Frontal cortex (tissue), 3 donors: ENCODE measurements at regions not wholly inside any gene's neighbourhood (a gene's known extent, or its start where the extent isn't known, plus 50 kb on each side); places are given as distances from the start of the nearest gene placed in this dataset.

ENCODE experiments used
- DNase-seq, 2 donors: peaks; one replicate each; pipeline ENCODE4 v3.0.0; 2012; ENCODE audit warnings: low spot score in 2 of 2
- FAIRE-seq: peaks from 2 replicates; lab custom pipeline; 2012; peaks lifted over from hg19 to GRCh38; lab: Jason Lieb, UNC
- donor health status: control.
- donor health status: control.
- donor health status: control.

DNA sequence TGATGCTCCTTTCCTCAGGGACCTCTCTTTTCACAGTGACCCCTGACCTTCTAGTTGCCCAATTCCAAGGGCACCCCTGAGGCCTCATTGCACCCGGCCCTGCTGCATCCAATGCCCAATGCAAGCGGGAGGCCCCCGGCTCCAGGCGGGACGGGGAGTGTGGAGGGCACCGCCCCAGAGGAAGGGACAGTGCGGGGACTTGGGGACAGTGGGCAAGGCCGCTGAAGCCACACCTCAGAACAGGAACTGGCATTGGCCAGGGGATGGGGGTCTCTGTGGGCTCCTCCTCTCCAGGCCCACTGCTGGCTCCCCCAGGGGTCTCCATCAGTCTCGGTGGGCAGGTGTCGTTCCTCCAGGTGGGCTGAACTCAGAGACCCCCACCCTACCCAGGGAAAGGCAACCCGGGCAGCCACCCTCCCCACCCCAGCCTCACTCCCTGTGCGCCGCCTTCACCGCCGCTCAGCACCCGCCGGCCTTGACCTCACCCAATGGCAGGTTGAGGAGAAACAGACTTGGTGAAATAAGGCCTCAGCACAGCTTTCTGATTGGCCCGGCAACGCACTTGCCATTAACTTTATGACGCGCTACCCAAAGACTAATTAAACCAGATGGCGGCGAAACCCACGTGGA is 1312.0 kb downstream of the BRD1 start:
- FAIRE-seq (no peak), DNase-seq (no peak)

DNA sequence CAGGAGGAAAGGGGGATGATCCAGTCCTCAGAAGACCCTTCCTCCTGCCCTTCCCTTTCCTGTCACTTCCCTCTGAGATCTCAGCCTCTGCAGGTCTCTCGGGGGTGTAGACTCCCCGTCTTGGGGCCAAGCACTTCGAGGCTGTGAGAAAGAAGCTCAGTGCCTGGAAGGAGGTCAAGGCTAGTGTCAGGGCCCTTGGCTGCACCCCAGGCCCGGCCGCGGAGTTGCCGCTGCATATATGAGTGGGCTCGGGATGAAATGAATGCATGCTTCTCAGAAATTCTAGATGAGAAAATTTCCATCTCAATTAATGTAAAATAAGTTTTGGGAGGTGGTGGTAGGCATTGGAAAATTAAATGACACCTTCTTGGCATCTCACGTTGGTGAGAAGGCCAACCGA is 1313.7 kb downstream of the BRD1 start:
- no peak for DNase-seq
- FAIRE-seq = no peak

DNA sequence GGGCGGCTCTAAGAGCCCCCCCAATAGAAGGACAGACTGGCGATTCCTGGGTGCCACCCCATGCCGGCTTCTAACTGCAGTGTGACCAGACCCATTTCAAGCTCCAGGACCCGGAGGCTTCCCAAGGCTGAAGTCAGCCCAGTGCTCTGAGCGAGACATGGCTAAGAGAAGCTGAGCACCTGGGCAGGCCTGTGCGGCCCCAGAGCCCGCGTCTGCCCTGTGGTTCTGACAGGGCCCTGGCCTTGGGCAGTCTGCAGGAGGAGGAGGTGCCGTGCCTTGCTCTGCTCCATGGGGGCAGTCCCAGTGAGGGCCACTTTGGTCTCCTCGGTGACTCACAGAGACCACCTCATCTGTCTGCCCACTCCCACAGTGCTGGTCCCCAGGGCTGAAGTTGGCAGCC is 1314.2 kb downstream of the BRD1 start:
- DNase-seq (no peak), FAIRE-seq (no peak)

DNA sequence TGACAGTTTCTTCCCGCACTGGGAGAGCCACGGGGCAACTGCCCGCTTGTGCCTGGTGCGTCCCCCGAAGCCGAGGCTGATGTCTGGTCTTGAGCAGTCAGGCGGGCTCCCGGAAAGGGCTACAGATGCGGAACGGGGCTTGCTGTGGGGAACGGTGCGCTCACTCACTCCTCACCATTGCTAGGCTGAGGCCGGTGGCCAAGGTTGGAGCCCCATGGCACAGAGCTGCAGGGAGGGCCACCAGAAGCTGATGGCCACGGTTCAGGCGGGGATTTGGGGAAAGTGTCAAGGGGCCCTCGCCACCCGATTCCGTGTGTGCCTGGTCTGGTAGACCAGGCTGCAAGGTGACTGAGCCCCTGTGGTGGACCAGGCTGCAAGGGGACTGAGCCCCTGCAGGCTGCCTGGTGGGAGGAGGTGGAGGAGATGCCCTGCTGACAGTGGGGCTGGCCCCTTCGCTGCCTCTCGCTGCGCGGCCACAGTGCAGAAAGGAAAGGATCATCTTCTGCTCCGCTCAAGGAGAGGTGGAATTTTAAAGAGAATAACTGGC is 1315.8 kb downstream of the BRD1 start:
- FAIRE-seq = no peak
- no peak for DNase-seq

DNA sequence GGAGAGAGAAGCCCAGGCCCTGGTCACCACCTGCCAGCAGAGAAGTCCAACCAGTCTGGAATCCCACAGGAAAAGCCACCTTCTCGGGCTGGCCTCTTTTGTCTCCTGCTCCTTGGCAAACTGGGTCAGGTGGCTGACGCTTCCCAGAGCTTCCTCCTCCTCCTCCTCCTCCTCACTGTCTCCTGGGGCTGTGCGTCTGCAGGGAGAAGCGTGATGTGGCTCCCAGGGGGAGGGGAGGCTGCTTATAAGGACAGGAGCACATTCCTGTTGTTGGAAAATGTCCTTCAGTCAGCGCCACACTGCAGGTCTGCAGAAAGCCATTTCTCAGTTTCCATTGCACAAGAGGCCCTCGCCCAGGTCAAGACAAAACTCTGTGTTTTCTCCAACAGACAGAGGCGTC is 1316.5 kb downstream of the BRD1 start:
- FAIRE-seq (no peak), DNase-seq (no peak)

DNA sequence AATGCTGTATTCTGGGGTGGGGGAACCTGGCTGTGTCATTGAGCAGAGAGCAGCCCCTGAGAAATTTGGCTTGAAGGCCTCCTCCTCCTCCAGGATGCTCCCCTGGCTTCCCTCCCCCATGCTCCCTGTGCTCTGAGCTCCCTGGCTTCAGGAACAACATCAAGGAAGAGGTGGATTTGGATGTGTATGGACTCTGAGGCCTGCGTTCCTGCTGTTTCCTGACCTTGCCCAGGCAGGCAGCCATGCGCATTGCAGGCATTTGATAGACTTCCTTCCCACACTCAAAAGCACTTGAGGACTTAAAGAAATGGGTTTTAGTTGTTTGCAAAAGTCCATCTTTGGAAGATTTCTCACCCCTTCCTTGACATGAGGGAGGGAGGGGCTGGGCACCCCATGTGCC is 1317.1 kb downstream of the BRD1 start:
- DNase-seq (no peak), FAIRE-seq (no peak)

DNA sequence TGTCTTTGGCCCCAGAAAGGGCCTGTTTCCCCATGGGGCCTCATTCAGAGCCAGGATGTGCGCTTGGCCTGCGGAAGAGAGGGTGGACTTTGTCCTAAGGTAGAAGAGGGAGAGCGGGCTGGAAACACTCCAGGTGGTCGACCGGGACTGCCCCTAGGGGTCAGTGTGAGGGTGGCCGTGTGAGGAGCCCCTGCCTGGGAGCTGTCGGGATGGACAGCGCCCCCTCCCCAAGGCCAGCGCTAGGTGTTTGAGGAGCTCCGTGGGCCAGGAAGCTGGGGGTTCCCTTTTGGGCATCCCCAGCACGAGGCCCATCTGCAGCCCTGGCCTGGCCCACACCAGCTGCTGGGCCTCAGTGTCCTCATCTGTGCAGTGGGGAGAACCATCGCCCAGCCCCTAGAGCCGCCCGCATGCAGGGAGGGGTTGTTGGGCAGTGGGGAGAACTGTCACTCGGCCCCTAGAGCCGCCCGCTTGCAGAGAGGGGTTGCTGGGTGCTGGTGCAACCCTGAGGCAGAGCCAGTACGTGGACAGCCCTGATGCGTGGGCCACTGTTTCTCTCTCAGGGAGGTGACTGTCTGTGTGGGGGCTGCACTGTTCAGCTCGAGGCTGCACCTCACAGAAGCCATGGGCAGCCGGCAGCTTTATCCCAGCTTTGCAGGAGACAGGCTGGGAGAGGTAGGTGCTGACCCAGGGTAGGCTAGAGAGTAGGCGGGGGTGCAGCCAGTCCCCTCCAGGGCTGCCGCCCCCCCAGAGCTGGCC is 1319.9 kb downstream of the BRD1 start:
- no peak for DNase-seq
- FAIRE-seq = no peak

DNA sequence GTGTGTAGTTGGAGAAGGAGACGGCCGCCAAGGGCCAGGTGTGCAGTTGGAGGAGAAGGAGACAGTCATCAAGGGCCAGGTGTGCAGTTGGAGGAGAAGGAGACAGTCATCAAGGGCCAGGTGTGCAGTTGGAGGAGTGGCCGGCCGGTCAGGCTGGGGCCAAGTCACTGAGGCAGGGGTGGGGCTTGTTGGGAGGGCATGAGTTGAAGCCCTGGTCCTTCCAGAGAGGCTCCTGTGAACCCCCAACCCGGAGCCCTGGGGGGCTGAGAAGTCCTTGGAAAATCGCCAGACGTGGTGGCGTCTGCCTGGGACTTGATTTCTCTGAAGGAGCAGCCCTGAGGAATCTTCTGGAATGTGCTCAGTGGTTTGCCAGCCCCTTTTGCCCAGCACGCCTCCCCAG is 1320.5 kb downstream of the BRD1 start:
- DNase-seq (no peak), FAIRE-seq (no peak)

DNA sequence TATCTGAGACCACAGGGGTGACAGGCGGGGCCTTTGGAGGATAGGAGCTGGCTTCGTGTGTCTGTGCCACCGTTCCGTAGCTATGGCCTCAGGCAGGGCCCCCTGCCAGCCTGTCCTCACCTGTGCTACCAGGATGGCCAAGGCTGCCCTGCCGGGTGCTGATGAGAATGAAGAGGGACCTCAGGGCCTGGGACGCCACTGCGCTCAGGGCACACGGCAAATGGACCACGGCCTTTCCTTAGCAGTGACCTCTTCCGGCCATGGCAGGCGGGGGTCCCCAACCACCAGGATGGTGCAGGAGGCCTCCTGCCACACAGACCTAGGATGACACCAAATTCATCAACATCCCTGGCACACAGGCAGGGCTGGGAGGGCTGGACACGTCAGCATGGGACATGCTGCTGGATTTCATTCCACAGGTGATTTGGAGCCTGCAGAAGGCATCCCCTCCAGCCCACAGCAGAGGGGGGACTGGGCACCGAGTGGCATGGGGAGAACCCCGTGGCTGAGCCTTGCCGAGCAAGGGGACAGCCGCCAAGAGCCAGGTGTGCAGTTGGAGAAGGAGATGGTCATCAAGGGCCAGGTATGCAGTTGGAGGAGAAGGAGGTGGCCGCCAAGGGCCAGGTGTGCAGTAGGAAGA is 1321.0 kb downstream of the BRD1 start:
- no peak for DNase-seq

DNA sequence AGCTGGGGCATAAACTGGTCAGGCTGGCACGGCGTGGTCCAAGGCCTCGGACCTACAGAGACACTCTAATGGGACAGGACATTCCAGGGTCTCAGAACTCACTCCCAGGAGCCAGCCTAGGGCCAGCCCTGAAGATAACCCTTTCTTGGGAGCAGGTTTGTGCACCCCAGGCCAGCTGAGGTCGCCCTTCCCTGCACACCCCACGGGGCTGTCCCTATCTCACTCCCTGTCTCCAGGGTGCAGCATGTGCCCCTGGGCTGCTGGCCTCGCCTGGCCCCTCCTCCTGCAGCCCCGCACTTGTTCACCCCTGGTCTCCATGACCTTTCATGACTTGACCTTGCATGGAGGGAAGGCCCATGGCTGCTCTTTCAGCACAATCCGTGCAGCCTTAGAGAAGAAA is 1321.8 kb downstream of the BRD1 start:
- FAIRE-seq (no peak), DNase-seq (no peak)

More for the DNA sequence above, 1321.0 kb downstream of the BRD1 start:
- no peak for FAIRE-seq

DNA sequence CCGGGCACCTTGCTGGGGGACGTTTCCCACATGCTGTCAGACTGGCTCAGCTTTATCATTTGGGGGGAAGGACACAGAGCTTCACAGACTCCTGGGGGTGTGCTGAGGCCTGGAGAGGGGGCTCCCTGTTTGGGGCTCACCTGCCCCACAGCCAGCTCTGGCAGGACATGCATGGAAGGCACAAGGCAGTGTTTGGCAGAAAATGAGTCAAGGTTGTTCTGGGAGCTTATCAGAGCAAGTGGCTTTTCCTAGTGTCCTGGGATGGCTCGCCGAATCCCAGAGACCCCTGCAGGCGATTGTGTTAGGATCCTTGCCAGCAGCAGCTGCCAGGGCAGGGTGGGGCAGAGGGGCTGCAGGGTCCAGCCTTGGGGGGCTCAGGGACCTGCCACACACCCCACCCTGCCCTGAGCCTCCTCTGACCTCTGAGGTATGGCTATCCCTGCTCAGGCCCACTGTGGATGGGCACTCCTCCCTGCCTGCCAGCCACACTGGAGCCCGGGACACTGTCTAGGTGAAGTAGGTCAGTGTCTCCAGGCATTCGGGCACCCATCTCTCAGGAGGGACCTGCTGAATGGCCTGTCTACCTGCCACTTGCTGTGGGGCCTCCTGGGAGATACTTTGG is 1323.0 kb downstream of the BRD1 start:
- FAIRE-seq (no peak), DNase-seq (no peak)

DNA sequence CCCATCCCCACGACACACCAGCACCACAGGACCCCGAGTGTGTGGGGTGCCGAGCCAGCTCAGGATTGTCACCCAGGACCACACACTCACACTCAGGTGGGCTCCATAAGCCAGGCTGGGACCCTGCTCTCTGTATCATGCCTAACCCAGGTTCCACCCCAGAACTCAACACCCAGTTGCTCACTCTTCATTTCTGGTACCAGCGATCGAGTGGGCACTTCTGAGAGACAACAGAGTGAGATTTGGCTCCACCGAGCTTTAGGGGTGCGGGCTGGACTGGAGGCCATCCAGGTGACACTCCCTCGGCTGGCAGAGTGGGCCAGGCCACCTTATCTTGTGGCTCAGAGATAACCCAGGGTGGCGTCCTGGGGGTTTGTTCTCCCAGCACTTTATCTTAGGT is 1323.8 kb downstream of the BRD1 start:
- DNase-seq = no peak
- FAIRE-seq = no peak

DNA sequence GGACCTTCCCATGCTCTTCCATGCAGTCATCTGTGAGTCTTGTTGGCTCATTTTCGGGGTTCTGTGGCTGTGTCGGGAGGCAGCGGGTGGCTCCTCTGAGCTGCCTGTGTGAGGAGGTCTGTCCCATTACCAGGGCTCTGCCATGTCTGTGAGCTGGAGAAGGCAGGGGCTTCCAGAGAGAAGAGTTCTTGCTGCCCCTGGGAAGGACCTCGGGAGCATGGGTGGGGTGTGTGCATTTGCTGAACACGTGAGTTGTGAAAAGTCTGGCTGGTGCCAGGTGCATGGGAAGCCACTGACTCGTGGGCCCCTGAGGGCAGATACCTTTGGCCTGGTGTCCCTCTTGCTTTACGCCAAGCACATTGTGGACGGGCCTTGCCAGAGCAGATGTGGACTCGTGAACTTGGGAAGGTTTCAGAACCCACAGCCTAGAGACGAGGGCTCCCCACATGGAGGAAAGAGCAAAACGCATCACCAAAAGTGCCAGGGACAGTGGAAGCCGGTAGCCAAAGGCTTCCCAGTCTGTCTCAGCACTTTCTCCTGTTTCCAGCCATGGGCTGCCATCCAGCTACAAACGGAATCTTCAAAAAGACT is 1324.5 kb downstream of the BRD1 start:
- FAIRE-seq (no peak), DNase-seq (no peak)

DNA sequence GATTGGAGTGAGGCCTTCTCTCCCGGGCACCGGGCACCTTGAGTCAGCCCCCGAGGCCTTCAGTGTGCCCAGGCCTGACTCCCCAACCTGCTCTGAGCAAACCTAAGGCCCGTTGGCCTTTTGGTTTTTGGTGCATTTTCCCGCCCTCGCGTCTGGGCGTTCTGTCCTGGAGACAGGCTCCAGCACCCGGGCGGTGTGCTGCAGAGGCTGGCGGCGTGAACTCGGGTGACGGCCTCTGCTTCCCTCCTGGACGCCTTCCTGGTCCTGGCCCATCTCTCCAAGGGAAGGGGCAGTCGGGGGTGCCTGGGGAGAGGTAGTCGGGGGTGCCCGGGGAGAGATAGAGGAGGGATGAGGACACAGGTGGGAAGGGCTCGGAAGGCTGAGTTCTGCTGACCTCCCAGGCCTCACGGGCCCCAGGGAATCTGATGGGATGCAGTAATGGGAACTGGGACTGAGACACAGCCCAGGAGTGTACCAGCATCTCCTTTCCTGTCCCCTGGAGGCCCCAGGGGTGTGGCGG is 1326.4 kb downstream of the BRD1 start:
- no peak for DNase-seq
- FAIRE-seq = no peak

DNA sequence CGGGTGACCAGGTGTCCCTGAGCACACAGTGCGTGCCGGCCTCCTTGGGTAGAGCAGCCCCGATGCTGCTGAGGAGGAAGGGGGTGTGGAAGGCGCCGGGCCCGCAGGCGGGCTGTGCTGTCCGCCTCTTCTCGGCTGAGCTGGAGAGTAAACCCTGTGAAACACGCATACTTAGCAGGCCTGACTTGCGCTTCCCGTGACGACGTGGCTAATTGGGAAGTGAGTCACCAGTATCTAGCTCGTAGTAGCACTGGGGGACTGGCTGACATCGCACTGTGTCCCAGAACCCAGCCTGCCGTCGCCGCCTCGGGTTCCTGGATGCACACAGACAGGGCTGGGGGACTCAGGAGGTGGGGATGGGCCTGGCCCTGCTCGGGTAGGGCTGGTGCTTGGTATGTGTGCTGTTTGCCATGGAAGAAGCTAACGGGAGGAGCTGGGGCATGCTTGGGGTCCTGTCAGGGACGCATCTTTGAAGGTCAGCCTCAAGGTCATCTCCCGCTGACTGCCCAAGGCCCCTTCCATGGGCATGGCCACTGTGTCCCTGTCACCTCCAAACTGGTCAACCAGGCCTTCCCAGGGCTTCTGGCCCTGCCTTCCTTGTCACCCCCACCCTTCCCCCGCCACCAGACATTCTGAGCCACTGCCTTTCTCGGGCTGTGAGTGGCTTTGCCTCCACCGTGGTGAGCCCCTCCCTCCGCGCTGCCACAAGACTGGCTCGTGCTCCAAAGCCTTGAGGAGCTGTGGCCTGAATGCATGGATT is 1327.0 kb downstream of the BRD1 start:
- FAIRE-seq (no peak), DNase-seq (no peak)

DNA sequence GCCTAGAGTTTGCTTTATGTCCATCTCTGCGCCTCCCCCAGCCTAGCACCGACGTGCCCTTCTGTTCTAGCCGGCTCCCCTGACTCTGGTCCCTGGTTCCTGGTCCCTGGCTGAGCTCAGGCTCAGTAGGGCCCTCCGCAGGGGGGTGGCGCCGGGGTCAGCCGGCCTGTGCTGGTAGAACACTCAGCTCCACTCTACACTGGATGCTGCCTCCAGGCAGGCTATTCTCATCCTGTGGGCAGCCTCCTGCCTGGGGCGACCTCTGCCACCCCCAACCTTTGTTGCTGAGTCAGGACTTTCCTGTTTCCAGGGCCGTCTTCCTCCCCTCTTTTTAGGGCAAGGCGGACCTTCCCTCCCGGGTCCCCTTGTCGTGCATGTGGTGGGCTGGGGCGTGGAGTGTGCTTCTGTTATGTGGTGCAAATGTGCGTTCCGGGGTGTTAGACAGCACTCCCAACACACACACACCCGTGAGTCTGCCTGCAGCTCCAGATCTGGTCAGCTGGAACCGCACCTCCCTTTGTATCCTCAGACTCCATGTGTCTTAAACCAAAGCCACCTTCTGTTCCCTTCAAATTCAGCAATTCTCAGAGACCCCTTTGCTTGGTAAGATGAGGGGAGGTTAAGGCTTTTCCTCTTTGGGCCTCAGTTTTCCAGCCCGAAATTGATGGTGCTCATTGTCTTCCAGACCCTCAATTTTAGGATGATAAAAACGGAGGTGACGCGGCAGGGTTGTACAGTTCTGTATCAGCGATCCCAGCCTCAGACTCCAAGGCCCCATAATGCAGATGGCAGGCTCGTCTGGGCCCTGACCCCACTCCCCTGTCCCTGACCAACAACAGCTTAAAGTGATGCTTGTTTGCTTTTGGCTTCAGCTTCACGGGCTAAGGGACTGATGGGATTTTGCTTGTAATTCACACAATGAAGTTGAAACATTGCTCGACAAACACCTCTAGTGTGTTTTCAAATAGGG is 1327.9 kb downstream of the BRD1 start:
- FAIRE-seq (no peak), DNase-seq (no peak)

DNA sequence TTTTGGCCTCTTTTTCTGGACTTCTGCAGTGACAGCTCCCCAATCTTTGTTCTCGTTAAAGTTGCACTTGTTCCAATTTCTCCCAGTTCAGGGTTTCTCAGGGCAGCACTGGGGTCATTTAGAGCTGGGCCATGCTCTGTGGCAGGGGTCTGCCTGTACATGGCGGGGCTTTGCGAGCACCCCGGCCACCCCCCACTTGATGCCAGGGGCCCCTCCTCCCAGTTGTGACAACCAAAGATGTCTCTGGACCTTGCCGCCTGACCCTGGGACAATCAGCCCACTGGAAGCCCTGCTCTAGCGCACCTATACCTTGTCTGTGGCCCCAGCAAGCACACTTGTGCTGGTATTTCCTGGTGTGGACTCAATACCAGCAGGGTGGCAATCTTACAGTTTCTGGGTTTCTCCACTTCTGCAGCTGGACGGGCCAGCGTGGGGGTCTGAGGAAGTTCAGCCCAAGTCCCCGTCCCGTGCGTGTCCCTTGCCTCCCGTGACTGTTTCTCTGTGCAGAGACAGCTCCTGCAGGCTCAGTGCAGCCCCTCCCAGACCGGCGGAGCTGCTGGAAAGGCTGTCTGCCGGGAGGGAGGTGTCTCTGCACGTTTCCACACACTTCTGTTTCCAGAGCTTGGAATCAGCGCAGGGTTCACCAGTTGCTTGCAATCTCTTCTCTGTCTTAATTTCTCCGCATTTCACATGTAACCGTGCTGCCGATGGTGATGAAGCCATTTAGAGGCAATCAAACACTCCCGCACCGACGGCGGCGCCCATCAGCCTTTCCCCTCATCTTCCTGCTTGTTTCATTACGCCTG is 1328.9 kb downstream of the BRD1 start:
- no peak for DNase-seq
- FAIRE-seq = no peak
